NCI-H1930 (cell line): ENCODE measurements at regions not wholly inside any gene's neighbourhood (a gene's known extent, or its start where the extent isn't known, plus 50 kb on each side); places are given as distances from the start of the nearest gene placed in this dataset.

ENCODE experiments used
- DNase-seq, 2 experiments: peaks; one replicate each; lab custom pipeline; 2025; lab: John Stamatoyannopoulos, UW

DNA sequence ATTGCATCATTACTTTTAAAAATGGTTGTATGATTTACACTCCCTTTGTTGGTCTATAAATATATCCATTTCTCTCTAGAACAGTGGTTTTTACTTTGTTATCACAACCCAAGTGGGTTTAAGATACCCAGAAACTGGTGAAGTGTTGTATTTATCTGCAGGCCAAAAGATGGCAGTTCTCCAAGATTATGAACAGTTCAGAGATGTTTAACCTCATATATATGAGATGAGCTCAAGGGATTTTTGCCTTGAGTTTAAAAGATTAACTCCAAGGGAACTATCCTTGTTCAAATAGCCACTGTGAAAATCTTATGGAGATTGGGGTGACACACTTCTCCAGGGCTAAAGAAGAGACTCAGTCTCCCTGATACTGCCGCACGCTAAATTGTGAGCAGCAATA, 572.6 kb downstream of the TLE4 start:
- DNase-seq: no peak

DNA sequence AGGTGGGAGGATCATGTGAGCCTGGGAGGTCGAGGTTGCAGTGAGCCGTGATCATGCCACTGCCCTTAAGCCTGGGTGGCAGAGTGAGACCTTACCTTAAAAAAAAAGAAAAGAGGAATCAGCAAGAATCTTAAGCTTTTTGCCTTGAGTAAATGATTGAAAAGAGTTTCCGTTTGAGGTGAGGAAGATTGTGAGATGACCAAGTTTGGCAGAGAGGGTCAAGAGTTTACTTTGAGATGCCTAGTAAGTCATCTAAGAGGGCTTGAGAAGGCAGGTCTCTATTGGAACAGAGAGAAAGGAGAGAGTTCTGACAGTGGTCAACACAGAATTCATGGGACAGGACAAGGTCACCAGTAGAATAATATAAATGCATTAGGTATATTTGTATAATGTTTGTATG, 572.1 kb downstream of the TLE4 start:
- DNase-seq: no peak

GRCh38 chr9:80134487-80134886, 562.7 kb downstream of the TLE4 start:
- DNase-seq: no peak

- DNase-seq: no peak
Observed at GRCh38 chr9:80131627-80132026, 559.9 kb downstream of the TLE4 start.

GRCh38 chr9:80127920-80128319, 556.2 kb downstream of the TLE4 start:
- DNase-seq: no peak

- DNase-seq: no peak
Observed at GRCh38 chr9:80125731-80126264, 554.0 kb downstream of the TLE4 start.

- DNase-seq: no peak
Observed at GRCh38 chr9:80117031-80117430, 545.3 kb downstream of the TLE4 start.

DNA sequence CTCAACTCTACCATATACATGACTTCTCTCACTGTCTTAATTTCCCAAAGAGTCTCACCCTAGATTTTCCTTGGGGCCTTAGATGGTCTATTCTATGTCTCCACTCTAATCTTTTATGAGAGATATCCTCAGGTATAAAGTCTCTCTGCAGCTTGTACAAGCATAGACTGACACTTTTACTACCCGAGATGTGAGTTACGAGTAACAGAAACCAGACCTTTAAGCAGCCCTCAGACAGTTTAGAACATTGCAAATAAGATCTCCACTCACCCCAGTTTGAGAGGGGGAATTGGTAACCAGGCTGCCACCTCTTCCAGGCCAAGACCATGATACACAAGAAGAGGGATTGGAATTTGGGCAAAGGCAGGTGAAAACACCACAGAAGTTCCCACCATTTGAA, 542.5 kb downstream of the TLE4 start:
- no peak for DNase-seq

DNA sequence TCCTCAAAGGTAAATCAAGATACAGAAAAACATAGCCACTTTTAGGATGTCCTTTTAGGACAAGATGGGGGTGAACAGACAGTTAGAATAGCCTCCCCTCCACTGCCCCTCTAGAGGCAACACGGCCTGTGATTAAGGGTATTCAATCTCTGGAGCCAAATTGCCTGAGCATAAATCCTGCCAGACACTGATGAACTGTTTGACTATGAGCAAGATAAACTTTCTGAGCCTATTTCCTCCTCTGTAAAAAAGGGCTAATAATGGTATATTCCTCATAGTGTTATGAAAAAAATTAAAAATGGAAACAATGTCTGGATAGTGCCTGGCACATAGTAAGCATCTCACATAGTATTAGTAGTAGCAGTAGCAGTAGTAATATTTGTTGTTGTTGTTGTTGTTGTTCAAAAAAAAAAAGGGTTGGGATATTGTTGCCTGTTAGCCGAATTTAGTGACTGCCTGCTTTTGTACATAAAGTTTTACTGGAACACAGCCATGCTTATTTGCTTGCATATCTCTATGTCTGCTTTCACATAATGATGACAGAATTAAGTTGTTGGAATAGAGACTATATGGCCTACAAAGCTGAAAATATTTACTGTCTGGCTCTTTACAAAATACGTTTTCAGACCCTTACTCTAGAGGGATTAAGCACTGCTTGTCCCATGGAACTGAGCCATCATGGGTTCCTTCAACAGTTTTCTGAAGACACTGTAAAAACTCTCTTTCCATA, 536.3 kb downstream of the TLE4 start:
- no peak for DNase-seq

GRCh38 chr9:80097476-80097875, 525.7 kb downstream of the TLE4 start:
- no peak for DNase-seq

GRCh38 chr9:80094176-80094771, 522.5 kb downstream of the TLE4 start:
- DNase-seq: no peak

DNA sequence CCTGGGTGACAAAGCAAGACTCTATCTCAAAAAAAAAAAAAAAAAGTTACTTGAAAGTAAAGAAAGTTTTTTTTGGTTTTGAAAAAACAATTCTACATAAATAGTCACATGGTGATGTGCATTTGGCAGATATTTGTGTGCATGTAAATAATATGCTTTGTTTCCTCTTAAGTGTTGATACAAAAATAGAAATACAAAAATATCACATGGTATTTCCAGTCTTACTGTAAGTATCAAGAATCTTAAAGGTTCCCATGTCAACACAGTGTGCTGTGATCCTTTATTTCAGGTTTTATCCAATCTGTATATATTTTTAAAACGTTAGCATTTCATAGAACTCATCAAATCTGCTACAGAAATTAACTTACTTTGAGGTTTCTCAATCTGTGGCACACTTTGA, 521.9 kb downstream of the TLE4 start:
- DNase-seq: no peak

DNA sequence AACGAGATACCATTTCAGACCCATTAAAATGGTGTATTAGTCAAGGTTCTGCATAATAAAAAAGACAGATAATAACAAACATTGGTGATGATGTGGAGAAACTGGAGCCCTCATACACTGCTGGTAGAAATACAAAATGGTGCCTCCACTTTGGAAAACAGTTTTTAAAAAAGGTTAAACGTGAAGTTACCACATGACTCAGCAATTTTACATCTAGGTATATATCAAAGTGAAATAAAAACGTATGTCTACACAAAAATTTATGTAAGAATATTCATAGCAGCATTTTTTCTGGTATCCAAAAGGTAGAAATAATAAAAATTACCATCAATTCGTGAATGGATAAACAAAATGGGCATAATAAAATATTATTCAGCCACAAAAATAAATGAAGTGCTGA, 519.8 kb downstream of the TLE4 start:
- no peak for DNase-seq

GRCh38 chr9:80090317-80090716, 518.6 kb downstream of the TLE4 start:
- no peak for DNase-seq

- DNase-seq: no peak
Observed at GRCh38 chr9:80086822-80087345, 515.1 kb downstream of the TLE4 start.

- no peak for DNase-seq
Observed at GRCh38 chr9:80086386-80086785, 514.6 kb downstream of the TLE4 start.

GRCh38 chr9:80085668-80086067, 513.9 kb downstream of the TLE4 start:
- DNase-seq: no peak

DNA sequence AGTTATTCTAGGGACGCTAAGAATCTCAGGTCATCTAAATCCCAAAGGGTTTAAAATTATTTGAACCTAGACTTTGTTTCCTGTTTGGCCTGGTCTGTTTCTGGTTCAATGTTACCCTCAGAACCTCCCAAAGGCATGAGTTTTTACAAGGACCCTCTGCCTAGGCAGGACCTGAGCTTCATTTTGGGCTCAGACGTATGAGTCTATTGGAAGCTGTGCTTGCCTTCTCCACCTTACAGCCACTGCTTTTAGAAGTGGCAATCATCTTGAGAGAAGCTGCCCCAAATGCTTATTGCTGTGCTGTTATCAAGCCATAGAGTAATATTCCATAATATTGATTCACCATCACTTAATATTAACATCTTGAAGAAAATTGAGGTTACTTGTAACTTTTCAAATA, 510.4 kb downstream of the TLE4 start:
- no peak for DNase-seq

DNA sequence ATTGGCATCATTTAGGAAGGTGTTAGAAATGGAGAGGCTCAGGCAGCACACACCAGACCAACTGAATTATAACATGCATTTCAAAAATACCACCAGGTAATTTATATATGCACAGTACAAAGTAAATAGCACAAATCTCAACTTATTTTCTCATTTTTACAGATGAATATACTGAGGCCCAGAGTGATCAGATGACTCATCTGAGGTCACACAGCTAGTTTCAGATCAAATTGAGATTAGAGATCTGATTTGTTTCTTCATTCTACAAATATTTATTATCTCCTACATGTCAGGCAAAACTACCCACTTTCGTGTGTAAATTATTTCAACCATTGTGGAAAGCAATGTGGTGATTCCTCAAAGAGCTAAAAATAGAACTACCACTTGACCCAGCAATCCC, 507.1 kb downstream of the TLE4 start:
- no peak for DNase-seq

- DNase-seq: no peak
Observed at GRCh38 chr9:80077059-80077458, 505.3 kb downstream of the TLE4 start.

- DNase-seq: no peak
Observed at GRCh38 chr9:80076162-80076561, 504.4 kb downstream of the TLE4 start.

- DNase-seq: no peak
Observed at GRCh38 chr9:80074439-80074838, 502.7 kb downstream of the TLE4 start.

DNA sequence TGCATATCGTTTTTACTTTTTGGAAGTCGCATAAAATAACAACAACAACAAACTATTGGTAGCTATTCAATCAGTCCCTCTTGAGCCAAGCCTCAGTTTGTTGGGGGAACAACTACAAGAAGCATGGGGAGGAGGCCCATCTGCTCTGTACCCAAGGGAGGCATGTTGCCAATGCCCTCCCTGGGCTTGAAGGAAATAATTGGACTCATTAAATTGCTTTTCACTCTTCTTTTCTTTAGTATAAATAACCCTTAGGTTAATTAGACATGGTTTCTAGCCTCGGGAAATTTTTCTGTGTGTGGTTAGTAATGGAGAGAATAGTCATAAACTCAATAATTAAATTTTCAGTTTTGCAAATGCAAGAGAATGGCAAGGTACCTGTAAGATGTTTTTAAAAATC, 500.7 kb downstream of the TLE4 start:
- peak; percentile 32 to 74 for DNase-seq
